Stimulated activated CD4-positive, alpha-beta T cell treated with anti-CD3 and anti-CD28 coated beads, Interleukin-12 subunit alpha, Interleukin-12 subunit beta, amount 100 ng/mL, for 24 hours (primary cell): ENCODE measurements at regions not wholly inside any gene's neighbourhood (a gene's known extent, or its start where the extent isn't known, plus 50 kb on each side); places are given as distances from the start of the nearest gene placed in this dataset.
"Not testable (repeated sequence)": the region's sequence is repeated elsewhere in the genome, so short reads cannot be mapped to it uniquely, and the experiment has no call there.

Experiments used
- DNase-seq, 2 experiments: peaks; one replicate each; pipeline ENCODE4 v3.0.0-alpha.2; 2020; ENCODE audit warnings: low read depth in 2 of 2

GRCh38 chr7:3138206-3138605 lies 94.5 kb upstream of the CARD11 start:
- no peak for DNase-seq

GRCh38 chr7:3138997-3139396 lies 95.3 kb upstream of the CARD11 start:
- DNase-seq, result no peak

- no peak for DNase-seq
Measured at GRCh38 chr7:3140834-3141233, 97.2 kb upstream of the CARD11 start.

- DNase-seq, result no peak
Measured at GRCh38 chr7:3141326-3141725, 97.7 kb upstream of the CARD11 start.

- DNase-seq, result no peak
Measured at GRCh38 chr7:3143869-3144775, 100.5 kb upstream of the CARD11 start.

GRCh38 chr7:3144776-3145125 lies 101.1 kb upstream of the CARD11 start:
- not testable (repeated sequence) for DNase-seq

- no peak for DNase-seq
Measured at GRCh38 chr7:3146571-3147226, 103.0 kb upstream of the CARD11 start.

GRCh38 chr7:3148471-3148870 lies 104.8 kb upstream of the CARD11 start:
- DNase-seq, result not testable (repeated sequence)

GRCh38 chr7:3149231-3149995 lies 105.7 kb upstream of the CARD11 start:
- DNase-seq, result no peak

- no peak for DNase-seq
Measured at GRCh38 chr7:3150027-3150426, 106.4 kb upstream of the CARD11 start.

GRCh38 chr7:3151784-3152183 lies 108.1 kb upstream of the CARD11 start:
- no peak for DNase-seq

- no peak for DNase-seq
Measured at GRCh38 chr7:3152714-3153113, 109.0 kb upstream of the CARD11 start.

- no peak for DNase-seq
Measured at GRCh38 chr7:3153118-3153517, 109.5 kb upstream of the CARD11 start.

GRCh38 chr7:3154317-3154716 lies 110.7 kb upstream of the CARD11 start:
- no peak for DNase-seq

GRCh38 chr7:3154881-3155494 lies 111.3 kb upstream of the CARD11 start:
- peak; percentile 14 to 44 for DNase-seq

GRCh38 chr7:3156508-3156907 lies 112.8 kb upstream of the CARD11 start:
- no peak for DNase-seq

GRCh38 chr7:3157566-3158287 lies 114.1 kb upstream of the CARD11 start:
- no peak for DNase-seq

GRCh38 chr7:3158341-3158760 lies 114.7 kb upstream of the CARD11 start:
- DNase-seq, result no peak

GRCh38 chr7:3159039-3159438 lies 115.4 kb upstream of the CARD11 start:
- DNase-seq, result no peak

- no peak for DNase-seq
Measured at GRCh38 chr7:3159445-3159844, 115.8 kb upstream of the CARD11 start.

- not testable (repeated sequence) for DNase-seq
Measured at GRCh38 chr7:3159926-3160325, 116.3 kb upstream of the CARD11 start.
